Spleen (tissue), 7 donors: ENCODE measurements at regions not wholly inside any gene's neighbourhood (a gene's known extent, or its start where the extent isn't known, plus 50 kb on each side); places are given as distances from the start of the nearest gene placed in this dataset.

Source experiments
- POLR2A ChIP-seq, 3 donors: fragments of 450-650 bp; IDR thresholded peaks; one replicate each; pipeline ENCODE4 v1.5.1; 2017; ENCODE audit warnings: antibody characterized with exemption in 3 of 3, mild to moderate bottlenecking in 1 of 3
- POLR2AphosphoS5 ChIP-seq, 3 donors: sonication (generic); formaldehyde crosslinking; IDR thresholded peaks; one replicate each; pipeline ENCODE4 v1.5.1; 2017; ENCODE audit warnings: antibody characterized with exemption in 3 of 3
- TF ChIP-seq, protein P1 (sequence below), 11 experiments: fragments of 200-600 bp in 7 of 11; fragments of 450-650 bp in 4 of 11; sonication (generic) in 4 of 11; IDR thresholded peaks in 8 of 11; conservative IDR thresholded peaks in 3 of 11; 1 replicate in 7 of 11; 2 replicates in 4 of 11; pipeline versions ENCODE4 v1.4.0 to v1.8.0; 2016 to 2021; ENCODE audit warnings: antibody characterized with exemption in 11 of 11, inconsistent platforms in 4 of 11, mild to moderate bottlenecking in 1 of 11
- donor health status: DM: no; HTN: no; CAD: no; lungs with moderate emphysema.
- donor health status: DM: no; HTN: no; CAD: no.
- donor health status: DM: no; HTN: no; CAD: no.

DNA sequence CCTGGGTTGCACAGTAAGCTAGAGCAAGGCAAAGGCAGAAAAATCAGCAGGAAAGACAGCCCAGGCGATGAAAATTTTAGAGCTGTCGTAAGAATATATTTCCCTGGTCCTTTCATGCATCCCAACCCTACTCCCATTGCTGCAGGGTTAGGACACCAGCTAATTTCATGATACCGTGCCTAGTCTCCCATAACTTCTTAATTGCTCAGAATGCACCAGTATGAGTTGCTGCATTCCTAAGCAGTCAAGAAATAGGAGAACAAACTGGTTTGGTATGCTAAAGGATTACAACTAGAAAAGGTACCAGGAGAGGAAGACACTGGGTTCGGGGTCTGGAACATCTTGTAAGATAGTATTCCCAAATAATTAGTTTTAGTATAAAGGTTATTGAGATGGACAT lies 269.4 kb upstream of the NRXN1 start:
- TF ChIP-seq, protein P1, sequence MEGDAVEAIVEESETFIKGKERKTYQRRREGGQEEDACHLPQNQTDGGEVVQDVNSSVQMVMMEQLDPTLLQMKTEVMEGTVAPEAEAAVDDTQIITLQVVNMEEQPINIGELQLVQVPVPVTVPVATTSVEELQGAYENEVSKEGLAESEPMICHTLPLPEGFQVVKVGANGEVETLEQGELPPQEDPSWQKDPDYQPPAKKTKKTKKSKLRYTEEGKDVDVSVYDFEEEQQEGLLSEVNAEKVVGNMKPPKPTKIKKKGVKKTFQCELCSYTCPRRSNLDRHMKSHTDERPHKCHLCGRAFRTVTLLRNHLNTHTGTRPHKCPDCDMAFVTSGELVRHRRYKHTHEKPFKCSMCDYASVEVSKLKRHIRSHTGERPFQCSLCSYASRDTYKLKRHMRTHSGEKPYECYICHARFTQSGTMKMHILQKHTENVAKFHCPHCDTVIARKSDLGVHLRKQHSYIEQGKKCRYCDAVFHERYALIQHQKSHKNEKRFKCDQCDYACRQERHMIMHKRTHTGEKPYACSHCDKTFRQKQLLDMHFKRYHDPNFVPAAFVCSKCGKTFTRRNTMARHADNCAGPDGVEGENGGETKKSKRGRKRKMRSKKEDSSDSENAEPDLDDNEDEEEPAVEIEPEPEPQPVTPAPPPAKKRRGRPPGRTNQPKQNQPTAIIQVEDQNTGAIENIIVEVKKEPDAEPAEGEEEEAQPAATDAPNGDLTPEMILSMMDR (IDR thresholded peaks at IDR 0.05 in 8 of 11, conservative IDR thresholded peaks at IDR 0.05 in 3 of 11) = no peak
- no peak for TF ChIP-seq POLR2A (IDR thresholded peaks at IDR 0.05)
- no peak for TF ChIP-seq POLR2AphosphoS5 (IDR thresholded peaks at IDR 0.05)
